GM12874 (cell line): ENCODE measurements at regions not wholly inside any gene's neighbourhood (a gene's known extent, or its start where the extent isn't known, plus 50 kb on each side); places are given as distances from the start of the nearest gene placed in this dataset.

Source experiments
- CTCF ChIP-seq: IDR thresholded peaks from 2 replicates; pipeline ENCODE4 v1.5.1; 2011; ENCODE audit warnings: low read depth, mild to moderate bottlenecking, control low read depth, low read length, moderate library complexity; ENCODE audit not compliant: insufficient read depth

GRCh38 chr13:60288569-60288968, 108.5 kb upstream of the TDRD3 start:
- TF ChIP-seq CTCF, result no peak

- TF ChIP-seq CTCF, result no peak
Measured at GRCh38 chr13:60303166-60303565, 93.9 kb upstream of the TDRD3 start.

GRCh38 chr13:60311527-60311926, 85.5 kb upstream of the TDRD3 start:
- no peak for TF ChIP-seq CTCF

GRCh38 chr13:60312851-60313505, 84.0 kb upstream of the TDRD3 start:
- TF ChIP-seq CTCF, result no peak

GRCh38 chr13:60318186-60318585, 78.8 kb upstream of the TDRD3 start:
- no peak for TF ChIP-seq CTCF

GRCh38 chr13:60324131-60324530, 72.9 kb upstream of the TDRD3 start:
- no peak for TF ChIP-seq CTCF

GRCh38 chr13:60326273-60326672, 70.7 kb upstream of the TDRD3 start:
- no peak for TF ChIP-seq CTCF

- TF ChIP-seq CTCF, result no peak
Measured at GRCh38 chr13:60327511-60327910, 69.5 kb upstream of the TDRD3 start.
